Astrocyte (in vitro differentiated cells and primary cell): ENCODE measurements at regions not wholly inside any gene's neighbourhood (a gene's known extent, or its start where the extent isn't known, plus 50 kb on each side); places are given as distances from the start of the nearest gene placed in this dataset.

ENCODE experiments used
- EZH2 ChIP-seq: IDR thresholded peaks from 2 replicates; pipeline ENCODE4 v1.6.1; 2012; ENCODE audit warnings: mild to moderate bottlenecking, low read length, inconsistent platforms; ENCODE audit not compliant: insufficient read depth
- TF ChIP-seq, protein P1 (sequence below): IDR thresholded peaks from 2 replicates; pipeline ENCODE4 v1.5.1; 2011; ENCODE audit warnings: low read depth, mild to moderate bottlenecking, inconsistent platforms, low read length, moderate library complexity; ENCODE audit not compliant: insufficient read depth

DNA sequence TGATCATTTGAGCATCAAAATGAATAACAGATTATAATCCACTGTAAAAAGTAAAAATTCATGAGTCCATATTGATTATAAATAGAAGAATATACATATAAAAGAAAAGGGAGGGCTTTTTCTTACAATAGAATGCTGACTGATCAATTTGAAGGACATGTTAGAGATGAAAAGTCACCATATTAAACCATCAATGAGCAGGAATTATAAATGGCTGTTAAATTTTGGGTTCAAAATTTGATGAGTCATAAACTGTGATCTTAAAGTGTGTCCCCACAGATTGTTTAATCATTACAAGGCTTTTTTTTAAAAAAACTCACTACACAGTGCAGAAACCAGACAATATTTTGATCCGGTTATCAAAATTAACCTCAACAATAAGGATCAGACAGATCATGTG, 434.5 kb downstream of the BCL11A start:
- TF ChIP-seq, protein P1, sequence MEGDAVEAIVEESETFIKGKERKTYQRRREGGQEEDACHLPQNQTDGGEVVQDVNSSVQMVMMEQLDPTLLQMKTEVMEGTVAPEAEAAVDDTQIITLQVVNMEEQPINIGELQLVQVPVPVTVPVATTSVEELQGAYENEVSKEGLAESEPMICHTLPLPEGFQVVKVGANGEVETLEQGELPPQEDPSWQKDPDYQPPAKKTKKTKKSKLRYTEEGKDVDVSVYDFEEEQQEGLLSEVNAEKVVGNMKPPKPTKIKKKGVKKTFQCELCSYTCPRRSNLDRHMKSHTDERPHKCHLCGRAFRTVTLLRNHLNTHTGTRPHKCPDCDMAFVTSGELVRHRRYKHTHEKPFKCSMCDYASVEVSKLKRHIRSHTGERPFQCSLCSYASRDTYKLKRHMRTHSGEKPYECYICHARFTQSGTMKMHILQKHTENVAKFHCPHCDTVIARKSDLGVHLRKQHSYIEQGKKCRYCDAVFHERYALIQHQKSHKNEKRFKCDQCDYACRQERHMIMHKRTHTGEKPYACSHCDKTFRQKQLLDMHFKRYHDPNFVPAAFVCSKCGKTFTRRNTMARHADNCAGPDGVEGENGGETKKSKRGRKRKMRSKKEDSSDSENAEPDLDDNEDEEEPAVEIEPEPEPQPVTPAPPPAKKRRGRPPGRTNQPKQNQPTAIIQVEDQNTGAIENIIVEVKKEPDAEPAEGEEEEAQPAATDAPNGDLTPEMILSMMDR: no peak
- no peak for TF ChIP-seq EZH2
